Activated CD8-positive, alpha-beta memory T cell treated with anti-CD3 and anti-CD28 coated beads for 36 hours (primary cell): ENCODE measurements at regions not wholly inside any gene's neighbourhood (a gene's known extent, or its start where the extent isn't known, plus 50 kb on each side); places are given as distances from the start of the nearest gene placed in this dataset.

ENCODE experiments used
- CTCF ChIA-PET: fragments of 350-600 bp; sonication (Branson Sonifier 250); formaldehyde crosslinking; loops from one replicate; lab custom pipeline; 2021; ENCODE audit warnings: antibody characterized with exemption; lab: Charles Lee
- POLR2A ChIA-PET: fragments of 350-600 bp; sonication (Branson Sonifier 250); formaldehyde crosslinking; loops from one replicate; lab custom pipeline; 2021; ENCODE audit warnings: antibody characterized with exemption; lab: Charles Lee

GRCh38 chr1:29825274-29825940 lies 589.1 kb downstream of the PTPRU start:
- CTCF ChIA-PET = no interaction called here
- POLR2A ChIA-PET = no interaction called here

- CTCF ChIA-PET = no interaction called here
- POLR2A ChIA-PET = no interaction called here
These were observed 588.4 kb downstream of the PTPRU start for GRCh38 chr1:29824511-29825273.

- POLR2A ChIA-PET = no interaction called here
- CTCF ChIA-PET = no interaction called here
These were observed 587.7 kb downstream of the PTPRU start for GRCh38 chr1:29824025-29824424.

- ChIA-PET POLR2A (no interaction called here), CTCF (no interaction called here)
These were observed 587.2 kb downstream of the PTPRU start for GRCh38 chr1:29823561-29823960.

- POLR2A ChIA-PET = no interaction called here
- CTCF ChIA-PET = no interaction called here
These were observed 585.3 kb downstream of the PTPRU start for GRCh38 chr1:29821605-29822004.

DNA sequence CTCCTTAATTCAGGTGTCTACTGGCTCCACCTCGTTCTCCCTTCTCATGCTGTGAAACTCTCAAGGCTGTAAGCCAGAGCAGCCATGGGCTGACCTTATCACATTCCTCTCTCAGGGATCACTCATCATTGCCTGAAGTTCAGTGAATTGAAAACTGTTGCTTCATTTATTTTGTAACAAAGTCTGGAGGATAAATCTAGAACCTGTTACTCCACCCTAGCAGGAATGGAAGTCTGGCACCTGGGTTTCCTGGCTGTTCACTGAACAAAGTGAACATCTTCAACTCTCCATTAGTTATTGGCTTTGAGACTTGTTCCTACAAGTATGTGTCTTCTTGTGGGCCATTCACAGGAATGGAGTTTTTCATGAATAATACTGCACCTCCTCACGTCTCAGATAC lies 584.1 kb downstream of the PTPRU start:
- CTCF ChIA-PET = no interaction called here
- POLR2A ChIA-PET = no interaction called here

DNA sequence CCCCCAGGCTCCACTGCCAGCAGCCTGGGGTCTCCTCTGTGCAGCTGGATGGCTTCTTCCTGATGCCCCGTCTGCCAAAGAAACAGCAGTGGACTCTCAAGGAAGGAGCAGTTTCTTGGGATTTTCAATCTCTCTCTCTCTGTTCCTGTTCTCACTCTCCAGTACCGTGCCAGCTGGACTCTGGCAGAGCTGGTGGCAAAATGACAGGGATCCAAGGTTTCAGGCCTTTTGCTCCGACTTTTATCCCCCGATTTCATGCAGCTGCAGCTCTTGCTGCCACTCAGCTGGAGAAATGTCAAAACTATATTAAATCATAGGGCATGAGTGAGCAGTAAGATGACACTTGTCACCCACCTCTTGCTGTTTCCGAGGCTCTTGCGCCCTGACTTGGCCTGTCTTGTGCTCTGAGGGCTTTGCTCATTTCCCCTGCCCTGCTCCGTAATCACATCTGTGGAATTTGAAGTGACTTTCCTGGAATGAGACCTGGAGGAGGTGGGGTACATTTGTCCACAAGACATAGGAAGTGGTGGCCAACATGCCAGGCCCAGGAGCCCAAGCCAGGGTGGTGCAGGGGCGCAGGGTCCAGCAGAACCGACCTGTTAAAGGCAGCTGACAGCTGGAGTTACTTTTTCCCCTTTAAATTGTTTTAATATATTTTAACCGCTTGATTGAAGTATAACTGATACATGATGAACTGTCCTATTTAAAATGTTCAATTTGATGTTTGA lies 576.2 kb downstream of the PTPRU start:
- CTCF ChIA-PET = no interaction called here

DNA sequence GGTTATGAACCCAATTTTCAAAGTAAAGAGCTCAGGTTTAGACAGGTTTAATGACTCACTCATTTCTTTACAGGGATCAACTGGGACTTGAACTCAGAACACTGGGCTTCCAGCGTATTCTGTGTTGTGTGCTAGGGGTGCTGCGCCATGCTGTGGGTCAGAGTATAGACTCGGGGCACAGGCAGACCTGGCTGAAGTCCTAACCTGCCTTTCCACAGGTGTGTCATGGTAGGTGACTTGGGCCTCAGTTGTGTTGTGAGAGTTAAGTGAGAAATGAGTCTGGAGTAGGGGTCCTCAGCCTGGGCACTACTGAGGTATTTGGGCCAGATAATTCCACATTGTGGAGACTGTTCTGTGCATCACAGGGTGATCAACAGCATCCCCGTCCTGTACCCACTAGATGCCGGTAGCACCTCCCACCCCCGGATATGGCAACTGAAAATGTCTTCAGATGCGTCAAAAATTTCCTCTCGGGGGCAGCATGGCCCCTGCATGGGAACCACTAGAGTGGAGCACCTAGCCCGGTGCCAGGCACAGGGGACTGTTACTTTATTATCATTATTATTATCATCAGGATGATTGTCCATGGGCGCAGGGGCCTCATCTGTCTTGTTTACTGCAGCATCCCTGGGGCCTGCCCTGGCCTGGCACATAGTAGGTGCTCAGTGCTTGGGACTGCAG lies 575.5 kb downstream of the PTPRU start:
- ChIA-PET POLR2A (no interaction called here), CTCF (no interaction called here)

More for the DNA sequence above, 576.2 kb downstream of the PTPRU start:
- POLR2A ChIA-PET = no interaction called here

- ChIA-PET POLR2A (no interaction called here), CTCF (no interaction called here)
These were observed 574.9 kb downstream of the PTPRU start for GRCh38 chr1:29811247-29811646.

GRCh38 chr1:29810121-29811120 lies 574.1 kb downstream of the PTPRU start:
- CTCF ChIA-PET = no interaction called here

DNA sequence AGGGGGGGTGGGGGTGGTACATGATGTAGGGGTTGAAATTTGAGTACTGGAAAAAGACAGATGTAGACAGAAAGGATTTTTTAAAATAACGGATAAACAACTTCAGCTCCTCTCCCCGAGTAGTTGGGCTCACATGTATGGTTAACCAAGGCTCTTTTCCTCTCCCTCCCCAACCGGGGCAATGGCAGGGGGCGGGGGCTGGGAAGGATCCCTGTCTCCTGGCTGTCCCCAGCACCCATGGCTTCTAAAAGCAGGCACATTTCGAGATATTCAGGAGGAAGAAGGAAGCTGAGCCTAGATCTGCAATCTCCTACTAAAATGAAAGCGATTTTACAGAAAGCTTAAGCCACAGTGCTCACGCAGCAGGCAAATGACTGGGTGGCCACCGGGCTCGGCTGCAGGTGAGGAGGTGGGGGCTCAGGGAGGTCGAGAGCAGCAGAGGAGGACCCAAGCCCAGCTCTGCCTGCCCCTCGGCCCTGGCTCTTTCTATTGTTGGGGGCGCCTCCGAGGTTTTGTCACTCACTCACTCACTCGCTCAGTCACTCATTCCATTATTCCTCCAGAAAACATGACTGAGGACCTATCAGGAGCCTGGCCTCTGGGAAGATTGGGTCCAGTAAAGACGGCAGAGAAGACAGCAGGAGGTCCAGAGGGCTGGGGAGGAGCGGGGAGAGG lies 573.3 kb downstream of the PTPRU start:
- POLR2A ChIA-PET = no interaction called here
- CTCF ChIA-PET = interaction anchor here (0.5 kb wide), 1 partner anchor 189 kb away, joined by 5 read pairs; no protein-coding TSS in a partner anchor

More at GRCh38 chr1:29810121-29811120, 574.1 kb downstream of the PTPRU start:
- POLR2A ChIA-PET = no interaction called here

- CTCF ChIA-PET = no interaction called here
- POLR2A ChIA-PET = no interaction called here
These were observed 572.0 kb downstream of the PTPRU start for GRCh38 chr1:29808141-29808995.

GRCh38 chr1:29807689-29808088 lies 571.4 kb downstream of the PTPRU start:
- POLR2A ChIA-PET = no interaction called here
- CTCF ChIA-PET = no interaction called here

DNA sequence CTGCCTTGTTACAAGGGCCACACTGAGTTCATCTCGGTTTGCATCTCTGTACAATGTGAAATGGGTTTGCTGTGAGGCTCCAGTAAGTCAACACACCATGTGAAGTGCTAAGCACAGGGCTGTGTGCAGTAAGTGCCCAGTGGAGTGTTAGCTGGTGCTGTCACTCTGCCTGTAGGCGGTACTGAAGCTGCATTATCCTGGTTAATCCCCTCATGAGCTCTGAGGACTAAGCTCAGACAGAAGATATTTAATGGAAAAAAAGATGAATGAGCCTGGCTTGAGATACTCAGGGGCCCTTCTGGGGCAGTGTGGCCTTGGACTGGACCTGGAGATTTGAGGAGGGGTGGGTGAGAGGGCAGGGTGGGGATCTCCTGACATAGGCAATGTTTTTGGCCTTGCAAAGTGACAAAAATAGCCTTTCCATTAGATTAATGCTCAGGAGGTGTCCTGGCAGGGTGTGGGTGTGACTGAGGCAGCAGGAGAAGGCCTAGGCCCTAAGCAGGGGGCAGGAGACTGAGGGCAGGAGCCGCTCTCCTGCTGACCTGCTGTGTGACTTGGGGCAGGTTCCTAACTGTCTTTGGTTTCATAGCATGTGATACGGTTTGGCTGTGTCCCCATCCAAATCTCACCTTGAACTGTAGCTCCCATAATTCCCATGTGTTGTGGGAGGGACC lies 570.5 kb downstream of the PTPRU start:
- ChIA-PET POLR2A (no interaction called here), CTCF (no interaction called here)

- ChIA-PET CTCF (no interaction called here), POLR2A (no interaction called here)
These were observed 569.5 kb downstream of the PTPRU start for GRCh38 chr1:29805896-29806160.

DNA sequence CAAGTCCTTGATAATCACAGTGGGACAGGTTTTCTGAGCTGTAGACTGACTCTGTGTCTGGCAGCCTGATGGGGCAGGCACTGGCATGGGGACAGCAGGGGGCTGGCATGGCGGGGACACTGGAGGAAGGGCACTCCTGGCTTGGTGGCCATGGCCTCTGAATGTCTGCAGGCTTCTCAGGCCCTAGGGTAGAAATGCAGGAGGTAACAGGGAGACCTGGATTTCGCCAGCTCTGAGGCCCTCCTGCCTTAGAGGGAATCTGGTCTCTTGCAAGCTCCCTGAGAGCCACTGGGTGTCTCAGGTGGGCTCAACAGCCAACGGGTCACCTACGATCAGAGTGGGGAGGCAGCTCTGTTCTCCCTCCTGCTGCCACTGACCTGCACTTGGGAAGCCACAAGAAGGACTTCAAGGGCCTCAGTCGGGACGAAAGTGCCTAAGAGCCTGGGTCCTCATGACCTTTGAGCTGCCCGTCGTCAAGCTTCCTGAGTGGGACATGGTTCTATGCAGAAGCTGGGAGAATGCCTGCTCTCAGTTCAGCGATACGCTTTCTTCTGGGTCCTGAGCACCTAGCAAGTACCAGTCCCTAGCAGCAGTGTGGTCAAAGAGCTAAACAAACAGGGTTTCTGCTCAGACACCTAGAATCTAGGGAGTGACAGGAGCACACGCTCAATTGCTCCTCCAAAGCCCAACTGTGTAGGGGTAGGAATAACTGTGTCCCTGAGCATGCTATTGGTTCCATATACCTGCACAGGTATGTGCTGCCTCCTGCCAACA lies 569.0 kb downstream of the PTPRU start:
- POLR2A ChIA-PET = no interaction called here
- CTCF ChIA-PET = no interaction called here
